ENCODE measurements at regions not wholly inside any gene's neighbourhood (a gene's known extent, or its start where the extent isn't known, plus 50 kb on each side); places are given as distances from the start of the nearest gene placed in this dataset.

GRCh38 chr10:53543410-53543809 is 770.8 kb upstream of the MBL2 start:
- Histone ChIP-seq H3K36me3 (ENCODE audit: insufficient read depth, low read length) (no peaks in the 10 kb centered on the region), H3K4me3 (ENCODE audit: low read length) (no peak overlapping the region), H3K4me1 (ENCODE audit: insufficient read depth, low read length) (no peaks in the 10 kb centered on the region), H3K9me3 (ENCODE audit: control insufficient read depth in 1 of 2, insufficient read depth in 1 of 2, low read length in 2 of 2) (peaks cover 0 to 4% of the 10 kb centered on the region in 2 experiments), H3K27ac (ENCODE audit: low read depth in 1 of 2, low read length in 2 of 2) (no peak overlapping the region), H3K27me3 (ENCODE audit: control insufficient read depth in 1 of 2, insufficient read depth in 2 of 2, low read length in 2 of 2) (no peaks in the 10 kb centered on the region)
- intact Hi-C loops (cut with DNase I, micrococcal nuclease) = no loop called here
- Mint-ChIP-seq H3K4me3 (no peak overlapping the region), H3K27ac (no peak overlapping the region), H3K4me1 (ENCODE audit: low read depth) (no peaks in the 10 kb centered on the region), H3K9me3 (peaks cover 4% of the 10 kb centered on the region), H3K27me3 (no peaks in the 10 kb centered on the region), H3K36me3 (ENCODE audit: low read depth) (no peaks in the 10 kb centered on the region)
- CTCF ChIA-PET = no interaction called here
- DNase-seq = no peak
- no peak for ATAC-seq (ENCODE audit: poor library complexity)
- TF ChIP-seq, protein P1, sequence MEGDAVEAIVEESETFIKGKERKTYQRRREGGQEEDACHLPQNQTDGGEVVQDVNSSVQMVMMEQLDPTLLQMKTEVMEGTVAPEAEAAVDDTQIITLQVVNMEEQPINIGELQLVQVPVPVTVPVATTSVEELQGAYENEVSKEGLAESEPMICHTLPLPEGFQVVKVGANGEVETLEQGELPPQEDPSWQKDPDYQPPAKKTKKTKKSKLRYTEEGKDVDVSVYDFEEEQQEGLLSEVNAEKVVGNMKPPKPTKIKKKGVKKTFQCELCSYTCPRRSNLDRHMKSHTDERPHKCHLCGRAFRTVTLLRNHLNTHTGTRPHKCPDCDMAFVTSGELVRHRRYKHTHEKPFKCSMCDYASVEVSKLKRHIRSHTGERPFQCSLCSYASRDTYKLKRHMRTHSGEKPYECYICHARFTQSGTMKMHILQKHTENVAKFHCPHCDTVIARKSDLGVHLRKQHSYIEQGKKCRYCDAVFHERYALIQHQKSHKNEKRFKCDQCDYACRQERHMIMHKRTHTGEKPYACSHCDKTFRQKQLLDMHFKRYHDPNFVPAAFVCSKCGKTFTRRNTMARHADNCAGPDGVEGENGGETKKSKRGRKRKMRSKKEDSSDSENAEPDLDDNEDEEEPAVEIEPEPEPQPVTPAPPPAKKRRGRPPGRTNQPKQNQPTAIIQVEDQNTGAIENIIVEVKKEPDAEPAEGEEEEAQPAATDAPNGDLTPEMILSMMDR (IDR thresholded peaks at IDR 0.05) = no peak
- POLR2A ChIA-PET = no interaction called here

- H3K27me3 Mint-ChIP-seq = no peaks in the 10 kb centered on the region
- Histone ChIP-seq H3K27me3 (ENCODE audit: control insufficient read depth in 1 of 2, insufficient read depth in 2 of 2, low read length in 2 of 2) (no peaks in the 10 kb centered on the region), H3K9me3 (ENCODE audit: control insufficient read depth in 1 of 2, insufficient read depth in 1 of 2, low read length in 2 of 2) (peaks cover 3 to 4% of the 10 kb centered on the region in 2 experiments), H3K27ac (ENCODE audit: low read depth in 1 of 2, low read length in 2 of 2) (no peak overlapping the region), H3K4me1 (ENCODE audit: insufficient read depth, low read length) (no peaks in the 10 kb centered on the region), H3K36me3 (ENCODE audit: insufficient read depth, low read length) (no peaks in the 10 kb centered on the region), H3K4me3 (ENCODE audit: low read length) (no peak overlapping the region)
- peaks cover 2% of the 10 kb centered on the region for H3K9me3 Mint-ChIP-seq
- DNase-seq (no peak), ATAC-seq (ENCODE audit: poor library complexity) (no peak)
- TF ChIP-seq, protein P1 (IDR thresholded peaks at IDR 0.05) = no peak
- H3K4me3 Mint-ChIP-seq = no peak overlapping the region
- H3K4me1 Mint-ChIP-seq (ENCODE audit: low read depth) = no peaks in the 10 kb centered on the region
- intact Hi-C loops (cut with DNase I, micrococcal nuclease) = no loop called here
- H3K36me3 Mint-ChIP-seq (ENCODE audit: low read depth) = no peaks in the 10 kb centered on the region
- no peak overlapping the region for H3K27ac Mint-ChIP-seq
- POLR2A ChIA-PET = no interaction called here
- CTCF ChIA-PET = no interaction called here
Observed at GRCh38 chr10:53537508-53537907, 764.9 kb upstream of the MBL2 start.

GRCh38 chr10:53536322-53536721 is 763.7 kb upstream of the MBL2 start:
- TF ChIP-seq, protein P1 (IDR thresholded peaks at IDR 0.05) = no peak
- H3K27me3 ChIP-seq (ENCODE audit: control insufficient read depth in 1 of 2, insufficient read depth in 2 of 2, low read length in 2 of 2) = no peaks in the 10 kb centered on the region
- no peaks in the 10 kb centered on the region for H3K36me3 ChIP-seq (ENCODE audit: insufficient read depth, low read length)
- H3K4me1 ChIP-seq (ENCODE audit: insufficient read depth, low read length) = no peaks in the 10 kb centered on the region
- CTCF ChIA-PET = no interaction called here
- H3K27me3 Mint-ChIP-seq = no peaks in the 10 kb centered on the region
- POLR2A ChIA-PET = no interaction called here
- H3K27ac ChIP-seq (ENCODE audit: low read depth in 1 of 2, low read length in 2 of 2) = no peak overlapping the region
- no peaks in the 10 kb centered on the region for H3K36me3 Mint-ChIP-seq (ENCODE audit: low read depth)
- ATAC-seq (ENCODE audit: poor library complexity) (no peak), DNase-seq (no peak)
- H3K9me3 Mint-ChIP-seq = peaks cover 2% of the 10 kb centered on the region
- H3K9me3 ChIP-seq (ENCODE audit: control insufficient read depth in 1 of 2, insufficient read depth in 1 of 2, low read length in 2 of 2) = peaks cover 3 to 4% of the 10 kb centered on the region in 2 experiments
- H3K4me3 Mint-ChIP-seq = no peak overlapping the region
- H3K4me3 ChIP-seq (ENCODE audit: low read length) = no peak overlapping the region
- intact Hi-C loops (cut with DNase I, micrococcal nuclease) = no loop called here
- no peak overlapping the region for H3K27ac Mint-ChIP-seq
- H3K4me1 Mint-ChIP-seq (ENCODE audit: low read depth) = no peaks in the 10 kb centered on the region
